ENCODE measurements at regions not wholly inside any gene's neighbourhood (a gene's known extent, or its start where the extent isn't known, plus 50 kb on each side); places are given as distances from the start of the nearest gene placed in this dataset.

- Histone ChIP-seq H2AFZ (ENCODE audit: low read length) (no peak overlapping the region), H3F3A (ENCODE audit: low read depth) (no peaks in the 10 kb centered on the region), H3K4me2 (ENCODE audit: low read depth, low read length, poor library complexity, severe bottlenecking) (no peak overlapping the region), H3K27me3 (ENCODE audit: insufficient read depth, low read length, poor library complexity, severe bottlenecking) (no peaks in the 10 kb centered on the region), H3K4me3 (ENCODE audit: low read length, poor library complexity, severe bottlenecking) (no peak overlapping the region), H4K20me1 (ENCODE audit: insufficient read depth, low read length, poor library complexity, severe bottlenecking) (no peaks in the 10 kb centered on the region), H3K36me3 (ENCODE audit: insufficient read depth, low read length) (no peaks in the 10 kb centered on the region), H3K4me1 (ENCODE audit: insufficient read depth, low read length, poor library complexity, severe bottlenecking) (no peaks in the 10 kb centered on the region), H3K9me2 (replicated peaks; ENCODE audit: low read depth, low read length) (no peaks in the 10 kb centered on the region), H3K9me3 (ENCODE audit: insufficient read depth, low read depth, low read length) (no peaks in the 10 kb centered on the region), H3K9ac (ENCODE audit: low read depth, low read length, poor library complexity, severe bottlenecking) (no peak overlapping the region), H3K79me2 (ENCODE audit: insufficient read depth, low read length) (peaks cover 4% of the 10 kb centered on the region; the same call in 1 of the 2 replicates)
- no peak for TF ChIP-seq EZH2phosphoT487 (IDR thresholded peaks at IDR 0.05; ENCODE audit: borderline replicate concordance)
- peak; percentile 52 for TF ChIP-seq CTCF (conservative IDR thresholded peaks at IDR 0.05; ENCODE audit: low read length)
These were observed 276.8 kb downstream of the BRD1 start for GRCh38 chr22:49550766-49551362.

GRCh38 chr22:49550141-49550430 lies 277.6 kb downstream of the BRD1 start:
- Histone ChIP-seq H3K9me2 (replicated peaks; ENCODE audit: low read depth, low read length) (no peaks in the 10 kb centered on the region), H3F3A (ENCODE audit: low read depth) (no peaks in the 10 kb centered on the region), H4K20me1 (ENCODE audit: insufficient read depth, low read length, poor library complexity, severe bottlenecking) (no peaks in the 10 kb centered on the region), H3K79me2 (ENCODE audit: insufficient read depth, low read length) (no peaks in the 10 kb centered on the region), H3K4me3 (ENCODE audit: low read length, poor library complexity, severe bottlenecking) (no peak overlapping the region), H3K27me3 (ENCODE audit: insufficient read depth, low read length, poor library complexity, severe bottlenecking) (no peaks in the 10 kb centered on the region), H3K4me2 (ENCODE audit: low read depth, low read length, poor library complexity, severe bottlenecking) (no peak overlapping the region), H3K36me3 (ENCODE audit: insufficient read depth, low read length) (no peaks in the 10 kb centered on the region), H3K4me1 (ENCODE audit: insufficient read depth, low read length, poor library complexity, severe bottlenecking) (no peaks in the 10 kb centered on the region), H2AFZ (ENCODE audit: low read length) (no peak overlapping the region), H3K9me3 (ENCODE audit: insufficient read depth, low read depth, low read length) (no peaks in the 10 kb centered on the region), H3K9ac (ENCODE audit: low read depth, low read length, poor library complexity, severe bottlenecking) (no peak overlapping the region)
- TF ChIP-seq EZH2phosphoT487 (IDR thresholded peaks at IDR 0.05; ENCODE audit: borderline replicate concordance): no peak
- TF ChIP-seq CTCF (conservative IDR thresholded peaks at IDR 0.05; ENCODE audit: low read length): no peak

- Histone ChIP-seq H3K4me2 (ENCODE audit: low read depth, low read length, poor library complexity, severe bottlenecking) (no peak overlapping the region), H3K9me3 (ENCODE audit: insufficient read depth, low read depth, low read length) (no peaks in the 10 kb centered on the region), H3K36me3 (ENCODE audit: insufficient read depth, low read length) (no peaks in the 10 kb centered on the region), H3K9ac (ENCODE audit: low read depth, low read length, poor library complexity, severe bottlenecking) (no peak overlapping the region), H2AFZ (ENCODE audit: low read length) (no peak overlapping the region), H3K27me3 (ENCODE audit: insufficient read depth, low read length, poor library complexity, severe bottlenecking) (no peaks in the 10 kb centered on the region), H4K20me1 (ENCODE audit: insufficient read depth, low read length, poor library complexity, severe bottlenecking) (no peaks in the 10 kb centered on the region), H3K9me2 (replicated peaks; ENCODE audit: low read depth, low read length) (no peaks in the 10 kb centered on the region), H3K4me1 (ENCODE audit: insufficient read depth, low read length, poor library complexity, severe bottlenecking) (no peaks in the 10 kb centered on the region), H3K79me2 (ENCODE audit: insufficient read depth, low read length) (no peaks in the 10 kb centered on the region), H3K4me3 (ENCODE audit: low read length, poor library complexity, severe bottlenecking) (no peak overlapping the region), H3F3A (ENCODE audit: low read depth) (no peaks in the 10 kb centered on the region)
- TF ChIP-seq EZH2phosphoT487 (IDR thresholded peaks at IDR 0.05; ENCODE audit: borderline replicate concordance): no peak
These were observed 278.2 kb downstream of the BRD1 start for GRCh38 chr22:49549256-49550140.
